ENCODE measurements at regions not wholly inside any gene's neighbourhood (a gene's known extent, or its start where the extent isn't known, plus 50 kb on each side); places are given as distances from the start of the nearest gene placed in this dataset.

- no peaks in the 10 kb centered on the region for H3K36me3 ChIP-seq (ENCODE audit: control insufficient read depth, insufficient read depth, low read length)
- H3K4me3 ChIP-seq (ENCODE audit: low read depth, low read length): no peak overlapping the region
- peaks cover 40% of the 10 kb centered on the region for H3K27me3 ChIP-seq (ENCODE audit: control insufficient read depth, insufficient read depth, low read length)
- peaks cover 16% of the 10 kb centered on the region for H3K4me1 ChIP-seq (ENCODE audit: control insufficient read depth, insufficient read depth, low read length)
- no peaks in the 10 kb centered on the region for H3K9me3 ChIP-seq (ENCODE audit: control insufficient read depth, insufficient read depth, low read length)
- no peak overlapping the region for H3K9ac ChIP-seq (ENCODE audit: low read depth, low read length)
Measured at GRCh38 chr16:85332175-85332574, 219.9 kb upstream of the CIBAR2 start.

- Histone ChIP-seq H3K27me3 (ENCODE audit: control insufficient read depth, insufficient read depth, low read length) (peaks cover 40% of the 10 kb centered on the region), H3K36me3 (ENCODE audit: control insufficient read depth, insufficient read depth, low read length) (no peaks in the 10 kb centered on the region), H3K4me3 (ENCODE audit: low read depth, low read length) (no peak overlapping the region), H3K9me3 (ENCODE audit: control insufficient read depth, insufficient read depth, low read length) (no peaks in the 10 kb centered on the region), H3K4me1 (ENCODE audit: control insufficient read depth, insufficient read depth, low read length) (peaks cover 16% of the 10 kb centered on the region), H3K9ac (ENCODE audit: low read depth, low read length) (no peak overlapping the region)
Measured at GRCh38 chr16:85333337-85333736, 221.1 kb upstream of the CIBAR2 start.

GRCh38 chr16:85333744-85334640, 221.7 kb upstream of the CIBAR2 start:
- peaks cover 16% of the 10 kb centered on the region for H3K4me1 ChIP-seq (ENCODE audit: control insufficient read depth, insufficient read depth, low read length)
- H3K27me3 ChIP-seq (ENCODE audit: control insufficient read depth, insufficient read depth, low read length): peaks cover 40% of the 10 kb centered on the region

GRCh38 chr16:85334718-85335583, 222.7 kb upstream of the CIBAR2 start:
- peak overlapping the region; percentile 49 for H3K4me3 ChIP-seq (ENCODE audit: low read depth, low read length)
- H3K36me3 ChIP-seq (ENCODE audit: control insufficient read depth, insufficient read depth, low read length): no peaks in the 10 kb centered on the region
- peak overlapping the region; percentile 12 for H3K9ac ChIP-seq (ENCODE audit: low read depth, low read length)
- H3K4me1 ChIP-seq (ENCODE audit: control insufficient read depth, insufficient read depth, low read length): peaks cover 15% of the 10 kb centered on the region
- H3K27me3 ChIP-seq (ENCODE audit: control insufficient read depth, insufficient read depth, low read length): peaks cover 38% of the 10 kb centered on the region
- H3K9me3 ChIP-seq (ENCODE audit: control insufficient read depth, insufficient read depth, low read length): no peaks in the 10 kb centered on the region

More at GRCh38 chr16:85333744-85334640, 221.7 kb upstream of the CIBAR2 start:
- Histone ChIP-seq H3K9ac (ENCODE audit: low read depth, low read length) (no peak overlapping the region), H3K9me3 (ENCODE audit: control insufficient read depth, insufficient read depth, low read length) (no peaks in the 10 kb centered on the region), H3K4me3 (ENCODE audit: low read depth, low read length) (peak overlapping the region; percentile 49), H3K36me3 (ENCODE audit: control insufficient read depth, insufficient read depth, low read length) (no peaks in the 10 kb centered on the region)

GRCh38 chr16:85335584-85336491, 223.6 kb upstream of the CIBAR2 start:
- Histone ChIP-seq H3K4me1 (ENCODE audit: control insufficient read depth, insufficient read depth, low read length) (peaks cover 8% of the 10 kb centered on the region), H3K9ac (ENCODE audit: low read depth, low read length) (no peak overlapping the region), H3K9me3 (ENCODE audit: control insufficient read depth, insufficient read depth, low read length) (no peaks in the 10 kb centered on the region), H3K4me3 (ENCODE audit: low read depth, low read length) (no peak overlapping the region), H3K27me3 (ENCODE audit: control insufficient read depth, insufficient read depth, low read length) (peaks cover 30% of the 10 kb centered on the region), H3K36me3 (ENCODE audit: control insufficient read depth, insufficient read depth, low read length) (no peaks in the 10 kb centered on the region)

GRCh38 chr16:85337910-85338637, 225.8 kb upstream of the CIBAR2 start:
- no peak overlapping the region for H3K4me3 ChIP-seq (ENCODE audit: low read depth, low read length)
- peaks cover 8% of the 10 kb centered on the region for H3K4me1 ChIP-seq (ENCODE audit: control insufficient read depth, insufficient read depth, low read length)
- no peaks in the 10 kb centered on the region for H3K9me3 ChIP-seq (ENCODE audit: control insufficient read depth, insufficient read depth, low read length)
- peaks cover 17% of the 10 kb centered on the region for H3K27me3 ChIP-seq (ENCODE audit: control insufficient read depth, insufficient read depth, low read length)
- no peaks in the 10 kb centered on the region for H3K36me3 ChIP-seq (ENCODE audit: control insufficient read depth, insufficient read depth, low read length)
- H3K9ac ChIP-seq (ENCODE audit: low read depth, low read length): no peak overlapping the region

GRCh38 chr16:85338638-85338982, 226.3 kb upstream of the CIBAR2 start:
- peaks cover 11% of the 10 kb centered on the region for H3K27me3 ChIP-seq (ENCODE audit: control insufficient read depth, insufficient read depth, low read length)

GRCh38 chr16:85338989-85339685, 226.9 kb upstream of the CIBAR2 start:
- Histone ChIP-seq H3K4me3 (ENCODE audit: low read depth, low read length) (no peak overlapping the region), H3K9me3 (ENCODE audit: control insufficient read depth, insufficient read depth, low read length) (no peaks in the 10 kb centered on the region), H3K9ac (ENCODE audit: low read depth, low read length) (no peak overlapping the region), H3K4me1 (ENCODE audit: control insufficient read depth, insufficient read depth, low read length) (peaks cover 6% of the 10 kb centered on the region), H3K36me3 (ENCODE audit: control insufficient read depth, insufficient read depth, low read length) (no peaks in the 10 kb centered on the region), H3K27me3 (ENCODE audit: control insufficient read depth, insufficient read depth, low read length) (peaks cover 6% of the 10 kb centered on the region)

More at GRCh38 chr16:85338638-85338982, 226.3 kb upstream of the CIBAR2 start:
- Histone ChIP-seq H3K36me3 (ENCODE audit: control insufficient read depth, insufficient read depth, low read length) (no peaks in the 10 kb centered on the region), H3K9ac (ENCODE audit: low read depth, low read length) (no peak overlapping the region), H3K4me3 (ENCODE audit: low read depth, low read length) (no peak overlapping the region), H3K9me3 (ENCODE audit: control insufficient read depth, insufficient read depth, low read length) (no peaks in the 10 kb centered on the region), H3K4me1 (ENCODE audit: control insufficient read depth, insufficient read depth, low read length) (peaks cover 8% of the 10 kb centered on the region)

GRCh38 chr16:85341972-85342695, 229.9 kb upstream of the CIBAR2 start:
- Histone ChIP-seq H3K27me3 (ENCODE audit: control insufficient read depth, insufficient read depth, low read length) (no peaks in the 10 kb centered on the region), H3K9me3 (ENCODE audit: control insufficient read depth, insufficient read depth, low read length) (no peaks in the 10 kb centered on the region), H3K9ac (ENCODE audit: low read depth, low read length) (no peak overlapping the region), H3K36me3 (ENCODE audit: control insufficient read depth, insufficient read depth, low read length) (no peaks in the 10 kb centered on the region), H3K4me1 (ENCODE audit: control insufficient read depth, insufficient read depth, low read length) (no peaks in the 10 kb centered on the region), H3K4me3 (ENCODE audit: low read depth, low read length) (no peak overlapping the region)

All from iPS-15b (cell line).